Gastrocnemius medialis (tissue), 4 donors: ENCODE measurements at regions not wholly inside any gene's neighbourhood (a gene's known extent, or its start where the extent isn't known, plus 50 kb on each side); places are given as distances from the start of the nearest gene placed in this dataset.

Experiments used
- CTCF ChIP-seq, 5 experiments: fragments of 450-650 bp in 3 of 5; fragments of 200-600 bp in 2 of 5; sonication (generic) in 2 of 5; IDR thresholded peaks in 4 of 5; conservative IDR thresholded peaks in 1 of 5; 1 replicate in 4 of 5; 2 replicates in 1 of 5; pipeline ENCODE4 v1.5.1; 2016 to 2019; ENCODE audit warnings: antibody characterized with exemption in 5 of 5, mild to moderate bottlenecking in 3 of 5, moderate library complexity in 3 of 5
- POLR2A ChIP-seq, 2 donors: fragments of 450-650 bp; IDR thresholded peaks; one replicate each; pipeline ENCODE4 v1.6.1; 2017; ENCODE audit warnings: antibody characterized with exemption in 2 of 2, mild to moderate bottlenecking in 2 of 2, moderate library complexity in 2 of 2

GRCh38 chr12:84656705-84657104 is 255.9 kb downstream of the SLC6A15 start:
- TF ChIP-seq POLR2A (IDR thresholded peaks at IDR 0.05) (no peak), CTCF (IDR thresholded peaks at IDR 0.05 in 4 of 5, conservative IDR thresholded peaks at IDR 0.05 in 1 of 5) (no peak)
